ENCODE measurements at regions not wholly inside any gene's neighbourhood (a gene's known extent, or its start where the extent isn't known, plus 50 kb on each side); places are given as distances from the start of the nearest gene placed in this dataset.

DNA sequence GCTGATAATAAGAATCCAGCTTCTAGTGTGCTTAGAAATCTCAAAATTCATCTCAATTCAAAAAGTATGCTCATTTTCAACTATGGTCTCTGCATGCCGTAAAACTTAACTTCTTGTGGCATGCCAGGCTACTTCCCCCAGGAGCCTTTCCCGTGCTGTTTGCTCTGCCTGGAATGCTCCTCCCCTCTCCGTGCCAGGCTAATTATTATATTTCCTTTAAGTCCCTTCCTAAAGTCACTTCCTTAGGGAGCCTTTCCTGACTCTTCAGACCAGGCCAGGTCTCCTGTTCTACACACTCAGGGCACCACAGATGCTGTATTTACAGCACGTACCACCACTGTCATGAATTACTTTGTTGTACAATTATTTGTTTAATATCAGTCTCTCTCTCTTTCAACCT, 67.1 kb upstream of the PPP2R5A start:
- H3K27ac ChIP-seq (ENCODE audit: low read depth in 1 of 2, low read length in 2 of 2): no peak overlapping the region
- no peak for DNase-seq
- Mint-ChIP-seq H3K9me3 (no peaks in the 10 kb centered on the region), H3K4me1 (peaks cover 8% of the 10 kb centered on the region), H3K27ac (peak overlapping the region in 1 of 7 donors; percentile 9), H3K36me3 (no peaks in the 10 kb centered on the region), H3K27me3 (ENCODE audit: low read depth in 3 of 3) (peaks cover 1 to 4% (median 1%) of the 10 kb centered on the region in 3 donors), H3K4me3 (no peak overlapping the region)
- H2AFZ ChIP-seq (ENCODE audit: insufficient read depth, low read depth, low read length, poor library complexity, severe bottlenecking): peak overlapping the region; percentile 3
- no peaks in the 10 kb centered on the region for H3K27me3 ChIP-seq (ENCODE audit: control insufficient read depth in 2 of 2, insufficient read depth in 2 of 2, low read length in 2 of 2)
- intact Hi-C loops (cut with micrococcal nuclease): loop anchor here in 1 of 2 donors (5.0 kb wide), 1 partner anchor 44 kb away; no protein-coding TSS in a partner anchor
- no peaks in the 10 kb centered on the region for H3K36me3 ChIP-seq (replicated peaks in 1 of 2; ENCODE audit: control insufficient read depth in 1 of 2, insufficient read depth in 2 of 2, low read length in 2 of 2)
- no peak overlapping the region for H3K4me3 ChIP-seq (replicated peaks in 1 of 3; ENCODE audit: low read depth in 2 of 3, low read length in 3 of 3)
- WGBS (ENCODE audit: insufficient coverage): 80% methylated on average over 3 of the region's 4 CpGs
- TF ChIP-seq CTCF (IDR thresholded peaks at IDR 0.05): no peak
- H3K4me1 ChIP-seq (ENCODE audit: control insufficient read depth in 1 of 2, insufficient read depth in 2 of 2, low read length in 2 of 2): no peaks in the 10 kb centered on the region
- no peaks in the 10 kb centered on the region for H3K9me3 ChIP-seq (replicated peaks in 1 of 2; ENCODE audit: control insufficient read depth in 1 of 2, insufficient read depth in 1 of 2, low read length in 2 of 2)
- H3K4me2 ChIP-seq (replicated peaks; ENCODE audit: extremely low read depth, low read length, poor library complexity, severe bottlenecking): no peak overlapping the region
- no peak overlapping the region for H3K9ac ChIP-seq (ENCODE audit: insufficient read depth, low read length, poor library complexity, severe bottlenecking)
- no peaks in the 10 kb centered on the region for H4K20me1 ChIP-seq (ENCODE audit: insufficient read depth, low read length)
- no peaks in the 10 kb centered on the region for H3K79me2 ChIP-seq (ENCODE audit: insufficient read depth, low read length)

DNA sequence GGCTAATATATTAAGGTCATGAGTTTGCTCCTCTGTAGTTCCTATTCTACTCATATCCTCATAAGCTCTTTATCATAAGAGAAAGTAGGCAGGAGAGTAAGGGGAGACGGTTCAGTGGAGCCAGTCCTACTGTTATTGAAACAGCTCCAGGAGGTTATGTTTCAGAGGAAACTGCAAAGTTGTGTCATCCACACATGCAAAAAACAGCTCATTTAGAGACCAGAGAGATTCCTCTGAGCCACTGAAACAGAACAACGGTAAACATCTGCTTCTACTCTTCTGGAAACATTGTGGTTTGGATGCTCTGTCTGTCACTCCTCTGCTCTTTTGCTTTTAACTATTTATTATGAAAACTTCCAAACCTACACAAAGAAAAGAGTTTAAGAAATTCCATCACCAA, 66.3 kb upstream of the PPP2R5A start:
- no peak overlapping the region for H3K27ac ChIP-seq (ENCODE audit: low read depth in 1 of 2, low read length in 2 of 2)

More for the DNA sequence above, 66.3 kb upstream of the PPP2R5A start:
- H3K79me2 ChIP-seq (ENCODE audit: insufficient read depth, low read length): no peaks in the 10 kb centered on the region
- no peak overlapping the region for H3K4me3 ChIP-seq (replicated peaks in 1 of 3; ENCODE audit: low read depth in 2 of 3, low read length in 3 of 3)
- Mint-ChIP-seq H3K27ac (no peak overlapping the region), H3K36me3 (no peaks in the 10 kb centered on the region), H3K9me3 (no peaks in the 10 kb centered on the region), H3K4me1 (peaks cover 8% of the 10 kb centered on the region), H3K4me3 (no peak overlapping the region), H3K27me3 (ENCODE audit: low read depth in 3 of 3) (peaks cover 1 to 4% (median 1%) of the 10 kb centered on the region in 3 donors)
- no peak overlapping the region for H3K9ac ChIP-seq (ENCODE audit: insufficient read depth, low read length, poor library complexity, severe bottlenecking)
- no peak for DNase-seq
- H3K4me1 ChIP-seq (ENCODE audit: control insufficient read depth in 1 of 2, insufficient read depth in 2 of 2, low read length in 2 of 2): no peaks in the 10 kb centered on the region
- no peak overlapping the region for H3K4me2 ChIP-seq (replicated peaks; ENCODE audit: extremely low read depth, low read length, poor library complexity, severe bottlenecking)
- intact Hi-C loops (cut with micrococcal nuclease): loop anchor here in 1 of 2 donors (5.0 kb wide), 1 partner anchor 43 kb away; no protein-coding TSS in a partner anchor
- no peak for TF ChIP-seq CTCF (IDR thresholded peaks at IDR 0.05)
- H3K36me3 ChIP-seq (replicated peaks in 1 of 2; ENCODE audit: control insufficient read depth in 1 of 2, insufficient read depth in 2 of 2, low read length in 2 of 2): no peaks in the 10 kb centered on the region
- 0% methylated on average over 1 of the region's 2 CpGs for WGBS (ENCODE audit: insufficient coverage)
- H3K27me3 ChIP-seq (ENCODE audit: control insufficient read depth in 2 of 2, insufficient read depth in 2 of 2, low read length in 2 of 2): no peaks in the 10 kb centered on the region
- no peaks in the 10 kb centered on the region for H4K20me1 ChIP-seq (ENCODE audit: insufficient read depth, low read length)
- no peaks in the 10 kb centered on the region for H3K9me3 ChIP-seq (replicated peaks in 1 of 2; ENCODE audit: control insufficient read depth in 1 of 2, insufficient read depth in 1 of 2, low read length in 2 of 2)
- H2AFZ ChIP-seq (ENCODE audit: insufficient read depth, low read depth, low read length, poor library complexity, severe bottlenecking): peak overlapping the region; percentile 3
